ENCODE measurements at regions not wholly inside any gene's neighbourhood (a gene's known extent, or its start where the extent isn't known, plus 50 kb on each side); places are given as distances from the start of the nearest gene placed in this dataset.
"Not testable (repeated sequence)": the region's sequence is repeated elsewhere in the genome, so short reads cannot be mapped to it uniquely, and the experiment has no call there.

DNA sequence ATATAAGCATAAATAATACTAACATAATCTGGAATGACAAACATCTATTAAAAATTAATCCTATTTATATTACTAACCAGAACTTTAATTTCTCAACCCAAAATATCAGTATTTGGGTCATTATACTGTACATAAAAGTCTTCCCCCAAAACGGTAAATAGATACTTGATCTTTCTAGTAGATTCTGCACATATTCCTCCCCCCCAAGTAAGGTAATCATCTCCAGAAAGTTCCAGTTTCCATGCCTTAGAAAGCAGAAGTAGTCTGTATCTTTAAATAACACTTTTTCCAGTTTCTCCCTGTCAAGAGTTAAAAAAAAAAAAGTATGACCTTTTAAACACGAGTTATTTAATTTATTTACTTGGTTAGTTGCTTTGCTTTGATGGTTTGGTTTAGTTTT lies 150.7 kb upstream of the MB21D2 start:
- H3K27me3 ChIP-seq (ENCODE audit: insufficient read depth) = no peaks in the 10 kb centered on the region
- H3K4me2 ChIP-seq = no peak overlapping the region
- H3K79me2 ChIP-seq (replicated peaks; ENCODE audit: insufficient read depth) = no peaks in the 10 kb centered on the region
- H3F3A ChIP-seq (replicated peaks; ENCODE audit: low read depth) = no peaks in the 10 kb centered on the region
- TF ChIP-seq ETS1 (IDR thresholded peaks at IDR 0.05) (no peak), EZH2phosphoT487 (IDR thresholded peaks at IDR 0.05; ENCODE audit: unreplicated experiment) (no peak), ZNF331 (CRISPR knock-in tag; IDR thresholded peaks at IDR 0.05; ENCODE audit: low read depth) (no peak), NANOG (IDR thresholded peaks at IDR 0.05; ENCODE audit: borderline replicate concordance) (no peak), STAT1 (IDR thresholded peaks at IDR 0.05; ENCODE audit: unreplicated experiment) (no peak), POLR2AphosphoS5 (IDR thresholded peaks at IDR 0.05; ENCODE audit: low read depth) (no peak), ZNF462 (CRISPR knock-in tag; IDR thresholded peaks at IDR 0.05) (no peak), EZH2 (IDR thresholded peaks at IDR 0.05; ENCODE audit: low read depth, unreplicated experiment) (no peak), CREB1 (CRISPR knock-in tag; IDR thresholded peaks at IDR 0.05; ENCODE audit: low read depth) (no peak), JUNB (IDR thresholded peaks at IDR 0.05; ENCODE audit: unreplicated experiment) (no peak), ZNF114 (CRISPR knock-in tag; IDR thresholded peaks at IDR 0.05) (no peak)
- TF ChIP-seq, protein P1, sequence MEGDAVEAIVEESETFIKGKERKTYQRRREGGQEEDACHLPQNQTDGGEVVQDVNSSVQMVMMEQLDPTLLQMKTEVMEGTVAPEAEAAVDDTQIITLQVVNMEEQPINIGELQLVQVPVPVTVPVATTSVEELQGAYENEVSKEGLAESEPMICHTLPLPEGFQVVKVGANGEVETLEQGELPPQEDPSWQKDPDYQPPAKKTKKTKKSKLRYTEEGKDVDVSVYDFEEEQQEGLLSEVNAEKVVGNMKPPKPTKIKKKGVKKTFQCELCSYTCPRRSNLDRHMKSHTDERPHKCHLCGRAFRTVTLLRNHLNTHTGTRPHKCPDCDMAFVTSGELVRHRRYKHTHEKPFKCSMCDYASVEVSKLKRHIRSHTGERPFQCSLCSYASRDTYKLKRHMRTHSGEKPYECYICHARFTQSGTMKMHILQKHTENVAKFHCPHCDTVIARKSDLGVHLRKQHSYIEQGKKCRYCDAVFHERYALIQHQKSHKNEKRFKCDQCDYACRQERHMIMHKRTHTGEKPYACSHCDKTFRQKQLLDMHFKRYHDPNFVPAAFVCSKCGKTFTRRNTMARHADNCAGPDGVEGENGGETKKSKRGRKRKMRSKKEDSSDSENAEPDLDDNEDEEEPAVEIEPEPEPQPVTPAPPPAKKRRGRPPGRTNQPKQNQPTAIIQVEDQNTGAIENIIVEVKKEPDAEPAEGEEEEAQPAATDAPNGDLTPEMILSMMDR (conservative IDR thresholded peaks at IDR 0.05; ENCODE audit: low read depth in 2 of 2) = no peak
- no peak overlapping the region for H2AFZ ChIP-seq
- H3K4me3 ChIP-seq = no peak overlapping the region
- Mint-ChIP-seq H3K27me3 (ENCODE audit: insufficient read depth, low read depth, poor library complexity) (peaks cover 2% of the 10 kb centered on the region), H3K9me3 (peaks cover 5% of the 10 kb centered on the region; the same call in 1 of the 3 replicates), H3K4me3 (no peak overlapping the region), H3K27ac (no peak overlapping the region), H3K4me1 (0 out of 3 replicates have a peak, but pooled peaks cover 2% of the 10 kb centered on the region), H3K36me3 (ENCODE audit: low read depth) (no peaks in the 10 kb centered on the region)
- no peak for DNase-seq (ENCODE audit: low spot score)
- no peaks in the 10 kb centered on the region for H3K9me2 ChIP-seq (ENCODE audit: insufficient read depth)
- ATAC-seq = no peak
- no peaks in the 10 kb centered on the region for H4K20me1 ChIP-seq (replicated peaks; ENCODE audit: insufficient read depth)
- 0 out of 2 replicates have a peak, but pooled peaks cover 4% of the 10 kb centered on the region for H3K4me1 ChIP-seq (ENCODE audit: insufficient read depth)
- no peak overlapping the region for H3K27ac ChIP-seq (ENCODE audit: low read depth)
- H3K36me3 ChIP-seq (ENCODE audit: insufficient read depth) = no peaks in the 10 kb centered on the region; the same call in 1 of the 2 replicates

DNA sequence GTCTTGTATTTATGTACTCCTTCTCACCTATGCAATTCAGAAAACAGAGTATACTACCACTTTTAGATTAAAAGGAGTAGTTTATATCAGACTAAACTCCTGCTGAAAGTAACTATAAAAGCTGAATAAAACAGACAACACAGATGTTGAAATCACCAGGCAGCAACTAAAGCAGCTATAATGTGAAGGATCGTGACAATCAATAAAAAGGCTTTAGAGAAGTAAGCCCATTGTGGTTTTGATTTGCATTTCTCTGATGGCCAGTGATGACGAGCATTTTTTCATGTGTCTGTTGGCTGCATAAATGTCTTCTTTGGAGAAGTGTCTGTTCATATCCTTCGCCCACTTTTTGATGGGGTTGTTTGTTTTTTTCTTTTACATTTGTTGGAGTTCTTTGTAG lies 152.1 kb upstream of the MB21D2 start:
- not testable (repeated sequence) for H3K27me3 Mint-ChIP-seq (ENCODE audit: insufficient read depth, low read depth, poor library complexity); H3F3A ChIP-seq (replicated peaks; ENCODE audit: low read depth); H2AFZ ChIP-seq; H3K4me1 Mint-ChIP-seq; ATAC-seq; DNase-seq (ENCODE audit: low spot score); H3K4me2 ChIP-seq; H3K9me2 ChIP-seq (ENCODE audit: insufficient read depth); H3K4me3 ChIP-seq; H3K27ac ChIP-seq (ENCODE audit: low read depth); H3K4me3 Mint-ChIP-seq; H3K79me2 ChIP-seq (replicated peaks; ENCODE audit: insufficient read depth); H3K27me3 ChIP-seq (ENCODE audit: insufficient read depth); H3K9me3 Mint-ChIP-seq; H3K27ac Mint-ChIP-seq; H3K4me1 ChIP-seq (ENCODE audit: insufficient read depth); H3K36me3 ChIP-seq (ENCODE audit: insufficient read depth); H4K20me1 ChIP-seq (replicated peaks; ENCODE audit: insufficient read depth); H3K36me3 Mint-ChIP-seq (ENCODE audit: low read depth)
